Thyroid gland (tissue), 4 donors: ENCODE measurements at regions not wholly inside any gene's neighbourhood (a gene's known extent, or its start where the extent isn't known, plus 50 kb on each side); places are given as distances from the start of the nearest gene placed in this dataset.
"Not testable (repeated sequence)": the region's sequence is repeated elsewhere in the genome, so short reads cannot be mapped to it uniquely, and the experiment has no call there.

ENCODE experiments used
- DNase-seq, 2 donors: peaks; one replicate each; pipeline ENCODE4 v3.0.0-alpha.2; 2019
- H3K27ac ChIP-seq, 3 donors: fragments of 200-600 bp; sonication (generic); 1 replicate in 2 of 3; 2 replicates in 1 of 3; pipeline ENCODE4 v1.5.1; 2016 to 2019; ENCODE audit warnings: mild to moderate bottlenecking in 1 of 3, moderate library complexity in 1 of 3
- H3K27me3 ChIP-seq: fragments of 200-600 bp; sonication (generic); one replicate; pipeline ENCODE4 v1.5.1; 2019
- H3K36me3 ChIP-seq, 2 donors: fragments of 200-600 bp; sonication (generic); one replicate each; pipeline ENCODE4 v1.5.1; 2016 to 2019
- H3K4me1 ChIP-seq, 2 donors: fragments of 200-600 bp; sonication (generic); one replicate each; pipeline ENCODE4 v1.5.1; 2017 to 2019
- H3K4me3 ChIP-seq, 3 donors: fragments of 200-600 bp; sonication (generic); replicated peaks in 1 of 3; 1 replicate in 2 of 3; 2 replicates in 1 of 3; pipeline ENCODE4 v1.5.1; 2016; ENCODE audit warnings: mild to moderate bottlenecking in 1 of 3
- H3K9me3 ChIP-seq: fragments of 200-600 bp; sonication (generic); one replicate; pipeline ENCODE4 v1.5.1; 2017
- CTCF ChIP-seq, 6 experiments: fragments of 200-600 bp in 3 of 6; fragments of 450-650 bp in 3 of 6; sonication (generic) in 3 of 6; IDR thresholded peaks; one replicate each; pipeline ENCODE4 v1.5.1; 2016 to 2019; ENCODE audit warnings: antibody characterized with exemption in 6 of 6, mild to moderate bottlenecking in 2 of 6, inconsistent platforms in 1 of 6, moderate library complexity in 1 of 6
- POLR2A ChIP-seq, 2 donors: fragments of 450-650 bp; IDR thresholded peaks; one replicate each; pipeline ENCODE4 v1.6.1; 2017; ENCODE audit warnings: antibody characterized with exemption in 2 of 2, mild to moderate bottlenecking in 2 of 2, moderate library complexity in 1 of 2
- WGBS, 2 donors: methylation state at CpG; one replicate each; pipeline ENCODE4 v1.1.5; 2017; 5-methylcytosine and 5-hydroxymethylcytosine counted together
- intact Hi-C: fragments of 100-400 bp; cut with DNase I; formaldehyde crosslinking; loops from one replicate; pipeline ENCODE4 v1.15.1; 2023

GRCh38 chr16:32038783-32039496, 165.3 kb downstream of the ZNF267 start:
- H3K4me1 ChIP-seq, H3K27ac ChIP-seq, H3K36me3 ChIP-seq, H3K9me3 ChIP-seq, DNase-seq, intact Hi-C loops, H3K27me3 ChIP-seq, H3K4me3 ChIP-seq: not testable (repeated sequence)
- WGBS, 2 donors = no CpG with 5 or more reads among the region's 10 CpGs

- intact Hi-C loops, DNase-seq, H3K9me3 ChIP-seq, H3K4me1 ChIP-seq, H3K27me3 ChIP-seq, H3K4me3 ChIP-seq, H3K36me3 ChIP-seq, H3K27ac ChIP-seq: not testable (repeated sequence)
- no CpG with 5 or more reads among the region's 10 CpGs for WGBS, 2 donors
Observed at GRCh38 chr16:32039919-32040318, 166.3 kb downstream of the ZNF267 start.

- H3K9me3 ChIP-seq, H3K4me1 ChIP-seq, H3K27me3 ChIP-seq, H3K36me3 ChIP-seq, intact Hi-C loops, H3K27ac ChIP-seq, H3K4me3 ChIP-seq, DNase-seq: not testable (repeated sequence)
- 30 to 38% methylated on average over 7 to 13 of the region's 13 CpGs for whole genome bisulfite sequencing, 2 donors
Observed at GRCh38 chr16:32066016-32066651, 187.0 kb upstream of the TP53TG3D start.

GRCh38 chr16:32071586-32071985, 181.5 kb upstream of the TP53TG3D start:
- H3K27ac ChIP-seq, H3K36me3 ChIP-seq, H3K27me3 ChIP-seq, intact Hi-C loops, H3K4me3 ChIP-seq, DNase-seq, H3K9me3 ChIP-seq, H3K4me1 ChIP-seq: not testable (repeated sequence)
- no CpG with 5 or more reads among the region's 3 CpGs for WGBS, 2 donors

- H3K4me3 ChIP-seq, H3K9me3 ChIP-seq, H3K27me3 ChIP-seq, H3K4me1 ChIP-seq, H3K36me3 ChIP-seq, H3K27ac ChIP-seq, DNase-seq, intact Hi-C loops: not testable (repeated sequence)
- 39 to 73% methylated on average over 5 to 12 of the region's 15 CpGs for WGBS, 2 donors
Observed at GRCh38 chr16:32083891-32084290, 169.2 kb upstream of the TP53TG3D start.

GRCh38 chr16:32084656-32085401, 168.3 kb upstream of the TP53TG3D start:
- H3K4me3 ChIP-seq, DNase-seq, H3K27me3 ChIP-seq, H3K36me3 ChIP-seq, intact Hi-C loops, H3K9me3 ChIP-seq, H3K27ac ChIP-seq, H3K4me1 ChIP-seq: not testable (repeated sequence)
- WGBS, 2 donors = 8 to 27% methylated on average over 57 to 74 of the region's 86 CpGs

GRCh38 chr16:32085438-32086141, 167.5 kb upstream of the TP53TG3D start:
- H3K4me3 ChIP-seq, H3K4me1 ChIP-seq, H3K36me3 ChIP-seq, H3K9me3 ChIP-seq, DNase-seq, H3K27ac ChIP-seq, intact Hi-C loops, H3K27me3 ChIP-seq: not testable (repeated sequence)
- WGBS, 2 donors = 12 to 23% methylated on average over 54 to 59 of the region's 65 CpGs

GRCh38 chr16:32115562-32115961, 137.5 kb upstream of the TP53TG3D start:
- H3K4me1 ChIP-seq, H3K27me3 ChIP-seq, DNase-seq, H3K9me3 ChIP-seq, intact Hi-C loops, H3K27ac ChIP-seq, H3K36me3 ChIP-seq: not testable (repeated sequence)
- WGBS, 2 donors = 15 to 20% methylated on average over 42 to 45 of the region's 45 CpGs
- peak overlapping the region in 1 of 3 donors; percentile 24 for H3K4me3 ChIP-seq

GRCh38 chr16:32116080-32116479, 137.0 kb upstream of the TP53TG3D start:
- H3K4me3 ChIP-seq = peak overlapping the region in 1 of 3 donors; percentile 24
- TF ChIP-seq POLR2A (IDR thresholded peaks at IDR 0.05) = no peak
- no peak for TF ChIP-seq CTCF (IDR thresholded peaks at IDR 0.05)

GRCh38 chr16:32116533-32116932, 136.6 kb upstream of the TP53TG3D start:
- intact Hi-C loops, H3K4me1 ChIP-seq, H3K36me3 ChIP-seq, H3K27me3 ChIP-seq, H3K9me3 ChIP-seq, H3K27ac ChIP-seq, DNase-seq: not testable (repeated sequence)
- peak overlapping the region in 1 of 3 donors; percentile 24 for H3K4me3 ChIP-seq
- WGBS, 2 donors = 26 to 68% methylated on average over 14 to 16 of the region's 29 CpGs

More at GRCh38 chr16:32116080-32116479, 137.0 kb upstream of the TP53TG3D start:
- DNase-seq = no peak
- peaks cover 0 to 6% of the 10 kb centered on the region in 2 donors for H3K4me1 ChIP-seq
- intact Hi-C loops = no loop called here
- no peaks in the 10 kb centered on the region for H3K27me3 ChIP-seq
- H3K9me3 ChIP-seq = no peaks in the 10 kb centered on the region
- 3% methylated on average over 41 to 48 of the region's 52 CpGs for WGBS, 2 donors
- H3K36me3 ChIP-seq = no peaks in the 10 kb centered on the region
- no peak overlapping the region for H3K27ac ChIP-seq

GRCh38 chr16:32120372-32120771, 132.7 kb upstream of the TP53TG3D start:
- H3K4me1 ChIP-seq, H3K4me3 ChIP-seq, H3K9me3 ChIP-seq, H3K27me3 ChIP-seq, intact Hi-C loops, H3K36me3 ChIP-seq, DNase-seq, H3K27ac ChIP-seq: not testable (repeated sequence)
- 64 to 73% methylated on average over 1 of the region's 1 CpG for WGBS, 2 donors
